HuH-7.5 (cell line): ENCODE measurements at regions not wholly inside any gene's neighbourhood (a gene's known extent, or its start where the extent isn't known, plus 50 kb on each side); places are given as distances from the start of the nearest gene placed in this dataset.

Experiments
- DNase-seq: peaks from one replicate; pipeline ENCODE4 v3.0.0; 2011; ENCODE audit warnings: low spot score

GRCh38 chr2:108067820-108068405 lies 81.6 kb downstream of the SLC5A7 start:
- DNase-seq: no peak

- peak; percentile 11 for DNase-seq
These were observed 83.4 kb downstream of the SLC5A7 start for GRCh38 chr2:108069515-108070310.

GRCh38 chr2:108073415-108074072 lies 87.2 kb downstream of the SLC5A7 start:
- no peak for DNase-seq

GRCh38 chr2:108074150-108074549 lies 87.8 kb downstream of the SLC5A7 start:
- no peak for DNase-seq

GRCh38 chr2:108074946-108075345 lies 88.6 kb downstream of the SLC5A7 start:
- DNase-seq: no peak

- DNase-seq: no peak
These were observed 90.2 kb downstream of the SLC5A7 start for GRCh38 chr2:108076527-108076926.

GRCh38 chr2:108079736-108080135 lies 93.4 kb downstream of the SLC5A7 start:
- DNase-seq: no peak

GRCh38 chr2:108080177-108080576 lies 93.9 kb downstream of the SLC5A7 start:
- no peak for DNase-seq

- no peak for DNase-seq
These were observed 96.7 kb downstream of the SLC5A7 start for GRCh38 chr2:108082978-108083377.

- DNase-seq: no peak
These were observed 98.0 kb downstream of the SLC5A7 start for GRCh38 chr2:108084311-108084710.

GRCh38 chr2:108092886-108093285 lies 106.6 kb downstream of the SLC5A7 start:
- DNase-seq: no peak

GRCh38 chr2:108101481-108101880 lies 115.2 kb downstream of the SLC5A7 start:
- DNase-seq: no peak

GRCh38 chr2:108106731-108107130 lies 120.4 kb downstream of the SLC5A7 start:
- DNase-seq: no peak

- DNase-seq: no peak
These were observed 125.6 kb downstream of the SLC5A7 start for GRCh38 chr2:108111936-108112335.

- DNase-seq: no peak
These were observed 123.9 kb upstream of the SULT1C3 start for GRCh38 chr2:108115868-108116267.

- no peak for DNase-seq
These were observed 120.8 kb upstream of the SULT1C3 start for GRCh38 chr2:108118996-108119395.

- DNase-seq: no peak
These were observed 120.3 kb upstream of the SULT1C3 start for GRCh38 chr2:108119492-108119891.

GRCh38 chr2:108124736-108125495 lies 114.9 kb upstream of the SULT1C3 start:
- DNase-seq: no peak

GRCh38 chr2:108125581-108125980 lies 114.2 kb upstream of the SULT1C3 start:
- no peak for DNase-seq

- no peak for DNase-seq
These were observed 111.5 kb upstream of the SULT1C3 start for GRCh38 chr2:108128249-108128648.

GRCh38 chr2:108129636-108130035 lies 110.1 kb upstream of the SULT1C3 start:
- DNase-seq: no peak

GRCh38 chr2:108133457-108133856 lies 106.3 kb upstream of the SULT1C3 start:
- no peak for DNase-seq

- DNase-seq: no peak
These were observed 100.2 kb upstream of the SULT1C3 start for GRCh38 chr2:108139521-108139920.
